ENCODE measurements at regions not wholly inside any gene's neighbourhood (a gene's known extent, or its start where the extent isn't known, plus 50 kb on each side); places are given as distances from the start of the nearest gene placed in this dataset.

GRCh38 chr1:57820356-57821095 lies 396.7 kb upstream of the DAB1 start:
- DNase-seq (ENCODE audit: low read depth, low spot score), result no peak

- DNase-seq (ENCODE audit: low read depth, low spot score), result no peak
Observed at GRCh38 chr1:57819893-57820292, 396.0 kb upstream of the DAB1 start.

GRCh38 chr1:57803586-57803985 lies 379.7 kb upstream of the DAB1 start:
- DNase-seq (ENCODE audit: low read depth, low spot score), result no peak

GRCh38 chr1:57800376-57800775 lies 376.5 kb upstream of the DAB1 start:
- DNase-seq (ENCODE audit: low read depth, low spot score), result no peak

GRCh38 chr1:57799490-57800115 lies 375.7 kb upstream of the DAB1 start:
- DNase-seq (ENCODE audit: low read depth, low spot score), result no peak

- DNase-seq (ENCODE audit: low read depth, low spot score), result no peak
Observed at GRCh38 chr1:57798543-57798942, 374.7 kb upstream of the DAB1 start.

GRCh38 chr1:57797084-57797483 lies 373.2 kb upstream of the DAB1 start:
- no peak for DNase-seq (ENCODE audit: low read depth, low spot score)

GRCh38 chr1:57796616-57797015 lies 372.8 kb upstream of the DAB1 start:
- DNase-seq (ENCODE audit: low read depth, low spot score), result peak; percentile 16

GRCh38 chr1:57795886-57796285 lies 372.0 kb upstream of the DAB1 start:
- DNase-seq (ENCODE audit: low read depth, low spot score), result no peak

- DNase-seq (ENCODE audit: low read depth, low spot score), result no peak
Observed at GRCh38 chr1:57794078-57794477, 370.2 kb upstream of the DAB1 start.

GRCh38 chr1:57791497-57791896 lies 367.6 kb upstream of the DAB1 start:
- DNase-seq (ENCODE audit: low read depth, low spot score), result no peak

- DNase-seq (ENCODE audit: low read depth, low spot score), result no peak
Observed at GRCh38 chr1:57789936-57790335, 366.1 kb upstream of the DAB1 start.

- DNase-seq (ENCODE audit: low read depth, low spot score), result peak; percentile 11
Observed at GRCh38 chr1:57788313-57788712, 364.5 kb upstream of the DAB1 start.

GRCh38 chr1:57784356-57784755 lies 360.5 kb upstream of the DAB1 start:
- DNase-seq (ENCODE audit: low read depth, low spot score), result no peak

GRCh38 chr1:57782357-57782756 lies 358.5 kb upstream of the DAB1 start:
- no peak for DNase-seq (ENCODE audit: low read depth, low spot score)

GRCh38 chr1:57772580-57773195 lies 348.8 kb upstream of the DAB1 start:
- DNase-seq (ENCODE audit: low read depth, low spot score), result no peak

GRCh38 chr1:57770772-57771171 lies 346.9 kb upstream of the DAB1 start:
- no peak for DNase-seq (ENCODE audit: low read depth, low spot score)

GRCh38 chr1:57770236-57770635 lies 346.4 kb upstream of the DAB1 start:
- no peak for DNase-seq (ENCODE audit: low read depth, low spot score)

GRCh38 chr1:57761628-57762027 lies 337.8 kb upstream of the DAB1 start:
- no peak for DNase-seq (ENCODE audit: low read depth, low spot score)

GRCh38 chr1:57752843-57753242 lies 329.0 kb upstream of the DAB1 start:
- peak; percentile 2 for DNase-seq (ENCODE audit: low read depth, low spot score)

- DNase-seq (ENCODE audit: low read depth, low spot score), result peak; percentile 74
Observed at GRCh38 chr1:57748719-57749118, 324.9 kb upstream of the DAB1 start.

- no peak for DNase-seq (ENCODE audit: low read depth, low spot score)
Observed at GRCh38 chr1:57747818-57748217, 324.0 kb upstream of the DAB1 start.

- DNase-seq (ENCODE audit: low read depth, low spot score), result no peak
Observed at GRCh38 chr1:57741521-57741920, 317.7 kb upstream of the DAB1 start.
